ENCODE measurements at regions not wholly inside any gene's neighbourhood (a gene's known extent, or its start where the extent isn't known, plus 50 kb on each side); places are given as distances from the start of the nearest gene placed in this dataset.

DNA sequence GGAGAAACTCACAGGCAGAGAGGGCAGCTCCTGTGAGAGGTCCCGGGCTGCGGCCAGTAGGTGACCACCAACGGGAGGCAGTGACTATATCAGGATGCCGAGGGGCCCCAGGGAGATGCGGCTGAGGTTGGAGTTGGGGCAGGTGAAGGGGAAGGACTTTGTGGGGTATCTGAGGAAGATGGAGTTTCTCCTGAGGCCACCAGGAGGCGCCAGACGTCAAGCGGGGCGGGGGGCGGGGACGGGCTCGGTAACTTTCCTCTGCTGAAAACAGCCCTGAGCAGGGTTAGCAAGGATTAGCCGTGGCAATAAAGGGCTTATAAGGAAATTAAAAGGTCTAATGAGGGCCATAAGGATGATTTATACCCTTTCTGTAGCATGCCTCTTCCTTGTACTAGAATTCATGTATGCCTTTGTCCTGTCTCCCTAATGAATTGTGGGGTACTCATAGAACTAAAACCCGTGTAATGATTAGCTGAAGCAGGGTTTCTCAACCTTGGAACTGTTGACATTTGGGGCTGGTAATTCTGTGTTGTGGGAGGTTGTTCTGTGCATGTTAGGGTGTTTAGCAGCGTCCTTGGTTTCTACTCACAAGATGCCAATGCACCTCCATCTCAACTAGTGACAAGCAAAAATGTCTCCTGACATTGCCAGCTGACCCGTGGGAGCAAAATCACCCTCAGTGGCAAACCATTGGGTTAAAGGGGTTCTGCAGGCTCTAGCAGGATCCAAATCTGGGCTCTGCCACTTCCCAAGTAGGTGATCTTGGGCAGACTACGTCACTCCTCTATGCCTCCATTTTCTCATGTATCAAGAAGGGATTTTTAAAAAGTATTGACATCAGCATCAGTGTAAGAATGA is 74.8 kb upstream of the GRIN2A start:
- TF ChIP-seq EZH2 (IDR thresholded peaks at IDR 0.05; ENCODE audit: low read depth, unreplicated experiment) (no peak), CTCF (conservative IDR thresholded peaks at IDR 0.05; ENCODE audit: low read depth in 2 of 2) (peak; percentile 75 to 84), POLR2AphosphoS5 (IDR thresholded peaks at IDR 0.05; ENCODE audit: low read depth) (no peak), CREB1 (CRISPR knock-in tag; IDR thresholded peaks at IDR 0.05; ENCODE audit: low read depth) (no peak), EZH2phosphoT487 (IDR thresholded peaks at IDR 0.05; ENCODE audit: unreplicated experiment) (no peak), ETS1 (IDR thresholded peaks at IDR 0.05) (no peak), ZNF462 (CRISPR knock-in tag; IDR thresholded peaks at IDR 0.05) (peak; percentile 32; the same call in 1 of the 2 replicates), STAT1 (IDR thresholded peaks at IDR 0.05; ENCODE audit: unreplicated experiment) (no peak)
- TF ChIP-seq, protein P1, sequence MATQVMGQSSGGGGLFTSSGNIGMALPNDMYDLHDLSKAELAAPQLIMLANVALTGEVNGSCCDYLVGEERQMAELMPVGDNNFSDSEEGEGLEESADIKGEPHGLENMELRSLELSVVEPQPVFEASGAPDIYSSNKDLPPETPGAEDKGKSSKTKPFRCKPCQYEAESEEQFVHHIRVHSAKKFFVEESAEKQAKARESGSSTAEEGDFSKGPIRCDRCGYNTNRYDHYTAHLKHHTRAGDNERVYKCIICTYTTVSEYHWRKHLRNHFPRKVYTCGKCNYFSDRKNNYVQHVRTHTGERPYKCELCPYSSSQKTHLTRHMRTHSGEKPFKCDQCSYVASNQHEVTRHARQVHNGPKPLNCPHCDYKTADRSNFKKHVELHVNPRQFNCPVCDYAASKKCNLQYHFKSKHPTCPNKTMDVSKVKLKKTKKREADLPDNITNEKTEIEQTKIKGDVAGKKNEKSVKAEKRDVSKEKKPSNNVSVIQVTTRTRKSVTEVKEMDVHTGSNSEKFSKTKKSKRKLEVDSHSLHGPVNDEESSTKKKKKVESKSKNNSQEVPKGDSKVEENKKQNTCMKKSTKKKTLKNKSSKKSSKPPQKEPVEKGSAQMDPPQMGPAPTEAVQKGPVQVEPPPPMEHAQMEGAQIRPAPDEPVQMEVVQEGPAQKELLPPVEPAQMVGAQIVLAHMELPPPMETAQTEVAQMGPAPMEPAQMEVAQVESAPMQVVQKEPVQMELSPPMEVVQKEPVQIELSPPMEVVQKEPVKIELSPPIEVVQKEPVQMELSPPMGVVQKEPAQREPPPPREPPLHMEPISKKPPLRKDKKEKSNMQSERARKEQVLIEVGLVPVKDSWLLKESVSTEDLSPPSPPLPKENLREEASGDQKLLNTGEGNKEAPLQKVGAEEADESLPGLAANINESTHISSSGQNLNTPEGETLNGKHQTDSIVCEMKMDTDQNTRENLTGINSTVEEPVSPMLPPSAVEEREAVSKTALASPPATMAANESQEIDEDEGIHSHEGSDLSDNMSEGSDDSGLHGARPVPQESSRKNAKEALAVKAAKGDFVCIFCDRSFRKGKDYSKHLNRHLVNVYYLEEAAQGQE (IDR thresholded peaks at IDR 0.05; ENCODE audit: unreplicated experiment), result no peak

Measured in GM23338 (cell line).